Stimulated activated naive B cell treated with anti-CD40 and anti-IgM and Interleukin-4, amounts not matched to agents 10 μg/mL and 1 μg/mL and 100 μg/mL, for 72 hours (primary cell): ENCODE measurements at regions not wholly inside any gene's neighbourhood (a gene's known extent, or its start where the extent isn't known, plus 50 kb on each side); places are given as distances from the start of the nearest gene placed in this dataset.

Experiments used
- ATAC-seq, 2 donors: fragments of 150-1000 bp; cut with Tn5 transposase; replicated peaks; 2 replicates each; pipeline ENCODE4 v1.10.0; 2021; ENCODE audit warnings: moderate library complexity in 1 of 2
- DNase-seq: peaks from one replicate; pipeline ENCODE4 v3.0.0; 2021
- H3K27ac Mint-ChIP-seq: one replicate; pipeline ENCODE4 v1.8.0; 2022; ENCODE audit warnings: mild to moderate bottlenecking, mixed read lengths
- H3K27me3 Mint-ChIP-seq, 2 donors: one replicate each; pipeline ENCODE4 v1.8.0; 2022; ENCODE audit warnings: mixed read lengths in 2 of 2
- H3K36me3 Mint-ChIP-seq, 2 donors: one replicate each; pipeline ENCODE4 v1.8.0; 2022; ENCODE audit warnings: mixed read lengths in 2 of 2, mild to moderate bottlenecking in 1 of 2
- H3K4me1 Mint-ChIP-seq, 2 donors: one replicate each; pipeline ENCODE4 v1.8.0; 2022; ENCODE audit warnings: mixed read lengths in 2 of 2, mild to moderate bottlenecking in 1 of 2
- H3K4me3 Mint-ChIP-seq, 2 donors: one replicate each; pipeline ENCODE4 v1.8.0; 2022; ENCODE audit warnings: mild to moderate bottlenecking in 2 of 2, mixed read lengths in 2 of 2, moderate library complexity in 1 of 2
- H3K9me3 Mint-ChIP-seq, 2 donors: one replicate each; pipeline ENCODE4 v1.8.0; 2022; ENCODE audit warnings: mixed read lengths in 2 of 2, mild to moderate bottlenecking in 1 of 2

GRCh38 chr9:126116351-126117157 is 210.1 kb upstream of the MVB12B start:
- ATAC-seq (no peak), DNase-seq (no peak)
- Mint-ChIP-seq H3K27ac (no peak overlapping the region), H3K4me3 (no peak overlapping the region), H3K4me1 (peaks cover 0 to 6% of the 10 kb centered on the region in 2 donors), H3K27me3 (peaks cover 46 to 69% of the 10 kb centered on the region in 2 donors), H3K9me3 (peaks cover 0 to 1% of the 10 kb centered on the region in 2 donors), H3K36me3 (no peaks in the 10 kb centered on the region)

- peaks cover 0 to 1% of the 10 kb centered on the region in 2 donors for H3K9me3 Mint-ChIP-seq
- H3K27ac Mint-ChIP-seq: no peak overlapping the region
- H3K27me3 Mint-ChIP-seq: peaks cover 45 to 69% of the 10 kb centered on the region in 2 donors
- peaks cover 0 to 6% of the 10 kb centered on the region in 2 donors for H3K4me1 Mint-ChIP-seq
- ATAC-seq (no peak), DNase-seq (no peak)
- H3K36me3 Mint-ChIP-seq: no peaks in the 10 kb centered on the region
- no peak overlapping the region for H3K4me3 Mint-ChIP-seq
Observed at GRCh38 chr9:126117158-126117425, 209.5 kb upstream of the MVB12B start.

- Mint-ChIP-seq H3K9me3 (peaks cover 0 to 1% of the 10 kb centered on the region in 2 donors), H3K36me3 (no peaks in the 10 kb centered on the region), H3K27me3 (peaks cover 46 to 69% of the 10 kb centered on the region in 2 donors), H3K4me3 (no peak overlapping the region), H3K27ac (no peak overlapping the region), H3K4me1 (peaks cover 0 to 3% of the 10 kb centered on the region in 2 donors)
- ATAC-seq: no peak
- no peak for DNase-seq
Observed at GRCh38 chr9:126117631-126118030, 209.0 kb upstream of the MVB12B start.

GRCh38 chr9:126119731-126120130 is 206.9 kb upstream of the MVB12B start:
- ATAC-seq (no peak), DNase-seq (no peak)
- H3K4me3 Mint-ChIP-seq: no peak overlapping the region
- peaks cover 0 to 1% of the 10 kb centered on the region in 2 donors for H3K9me3 Mint-ChIP-seq
- H3K4me1 Mint-ChIP-seq: no peaks in the 10 kb centered on the region
- H3K36me3 Mint-ChIP-seq: no peaks in the 10 kb centered on the region
- H3K27me3 Mint-ChIP-seq: peaks cover 51 to 67% of the 10 kb centered on the region in 2 donors
- H3K27ac Mint-ChIP-seq: no peak overlapping the region

GRCh38 chr9:126122901-126123616 is 203.6 kb upstream of the MVB12B start:
- ATAC-seq (no peak), DNase-seq (no peak)
- no peaks in the 10 kb centered on the region for H3K4me1 Mint-ChIP-seq
- H3K4me3 Mint-ChIP-seq: no peak overlapping the region
- H3K9me3 Mint-ChIP-seq: peaks cover 2 to 5% of the 10 kb centered on the region in 2 donors
- H3K36me3 Mint-ChIP-seq: no peaks in the 10 kb centered on the region
- peaks cover 46 to 61% of the 10 kb centered on the region in 2 donors for H3K27me3 Mint-ChIP-seq
- H3K27ac Mint-ChIP-seq: no peak overlapping the region

- H3K27ac Mint-ChIP-seq: no peak overlapping the region
- no peak overlapping the region for H3K4me3 Mint-ChIP-seq
- H3K4me1 Mint-ChIP-seq: no peaks in the 10 kb centered on the region
- DNase-seq: no peak
- peaks cover 2 to 8% of the 10 kb centered on the region in 2 donors for H3K9me3 Mint-ChIP-seq
- no peak for ATAC-seq
- no peaks in the 10 kb centered on the region for H3K36me3 Mint-ChIP-seq
- peaks cover 50 to 66% of the 10 kb centered on the region in 2 donors for H3K27me3 Mint-ChIP-seq
Observed at GRCh38 chr9:126123927-126124326, 202.7 kb upstream of the MVB12B start.

- Mint-ChIP-seq H3K27ac (no peak overlapping the region), H3K9me3 (peaks cover 2 to 8% of the 10 kb centered on the region in 2 donors), H3K27me3 (peaks cover 52 to 69% of the 10 kb centered on the region in 2 donors), H3K4me1 (no peaks in the 10 kb centered on the region), H3K4me3 (no peak overlapping the region), H3K36me3 (no peaks in the 10 kb centered on the region)
- DNase-seq (no peak), ATAC-seq (no peak)
Observed at GRCh38 chr9:126125177-126125576, 201.5 kb upstream of the MVB12B start.

- peaks cover 53 to 66% of the 10 kb centered on the region in 2 donors for H3K27me3 Mint-ChIP-seq
- no peaks in the 10 kb centered on the region for H3K4me1 Mint-ChIP-seq
- H3K4me3 Mint-ChIP-seq: no peak overlapping the region
- no peak for DNase-seq
- no peaks in the 10 kb centered on the region for H3K36me3 Mint-ChIP-seq
- no peak overlapping the region for H3K27ac Mint-ChIP-seq
- H3K9me3 Mint-ChIP-seq: peaks cover 2 to 8% of the 10 kb centered on the region in 2 donors
- ATAC-seq: no peak
Observed at GRCh38 chr9:126125577-126125976, 201.1 kb upstream of the MVB12B start.

GRCh38 chr9:126125992-126126409 is 200.6 kb upstream of the MVB12B start:
- no peak for DNase-seq
- H3K27me3 Mint-ChIP-seq: peaks cover 57 to 68% of the 10 kb centered on the region in 2 donors
- ATAC-seq: no peak
- no peaks in the 10 kb centered on the region for H3K4me1 Mint-ChIP-seq
- peaks cover 2 to 8% of the 10 kb centered on the region in 2 donors for H3K9me3 Mint-ChIP-seq
- H3K4me3 Mint-ChIP-seq: no peak overlapping the region
- no peaks in the 10 kb centered on the region for H3K36me3 Mint-ChIP-seq
- H3K27ac Mint-ChIP-seq: no peak overlapping the region

- H3K4me3 Mint-ChIP-seq: no peak overlapping the region
- ATAC-seq (no peak), DNase-seq (no peak)
- H3K27me3 Mint-ChIP-seq: peaks cover 64 to 76% of the 10 kb centered on the region in 2 donors
- H3K36me3 Mint-ChIP-seq: no peaks in the 10 kb centered on the region
- no peak overlapping the region for H3K27ac Mint-ChIP-seq
- H3K9me3 Mint-ChIP-seq: peaks cover 2 to 8% of the 10 kb centered on the region in 2 donors
- no peaks in the 10 kb centered on the region for H3K4me1 Mint-ChIP-seq
Observed at GRCh38 chr9:126126807-126127206, 199.8 kb upstream of the MVB12B start.

GRCh38 chr9:126127591-126127990 is 199.0 kb upstream of the MVB12B start:
- ATAC-seq (no peak), DNase-seq (no peak)
- Mint-ChIP-seq H3K4me3 (no peak overlapping the region), H3K9me3 (peaks cover 3 to 8% of the 10 kb centered on the region in 2 donors), H3K4me1 (no peaks in the 10 kb centered on the region), H3K27me3 (peaks cover 65 to 76% of the 10 kb centered on the region in 2 donors), H3K27ac (no peak overlapping the region), H3K36me3 (no peaks in the 10 kb centered on the region)

- no peak overlapping the region for H3K4me3 Mint-ChIP-seq
Observed at GRCh38 chr9:126128494-126129142, 198.0 kb upstream of the MVB12B start.

GRCh38 chr9:126131066-126132010 is 195.3 kb upstream of the MVB12B start:
- peaks cover 11 to 16% of the 10 kb centered on the region in 2 donors for H3K9me3 Mint-ChIP-seq
- H3K4me1 Mint-ChIP-seq: no peaks in the 10 kb centered on the region
- DNase-seq: no peak
- H3K4me3 Mint-ChIP-seq: no peak overlapping the region
- H3K36me3 Mint-ChIP-seq: peaks cover 4% of the 10 kb centered on the region in 2 donors
- no peak for ATAC-seq
- H3K27ac Mint-ChIP-seq: no peak overlapping the region
- peaks cover 59 to 70% of the 10 kb centered on the region in 2 donors for H3K27me3 Mint-ChIP-seq

More at GRCh38 chr9:126128494-126129142, 198.0 kb upstream of the MVB12B start:
- H3K27me3 Mint-ChIP-seq: peaks cover 63 to 72% of the 10 kb centered on the region in 2 donors
- no peak overlapping the region for H3K27ac Mint-ChIP-seq
- H3K36me3 Mint-ChIP-seq: peaks cover 4% of the 10 kb centered on the region in 2 donors
- peaks cover 8 to 16% of the 10 kb centered on the region in 2 donors for H3K9me3 Mint-ChIP-seq
- no peaks in the 10 kb centered on the region for H3K4me1 Mint-ChIP-seq
- no peak for ATAC-seq
- DNase-seq: no peak
